HEK293 (cell line): ENCODE measurements at regions not wholly inside any gene's neighbourhood (a gene's known extent, or its start where the extent isn't known, plus 50 kb on each side); places are given as distances from the start of the nearest gene placed in this dataset.

ENCODE experiments used
- CTCF ChIP-seq: fragments of 450-650 bp; formaldehyde crosslinking; IDR thresholded peaks from 2 replicates; pipeline ENCODE4 v1.5.1; 2016; ENCODE audit warnings: missing biosample characterization, missing genetic modification characterization
- GLIS1 ChIP-seq: fragments of 450-650 bp; formaldehyde crosslinking; IDR thresholded peaks from 2 replicates; pipeline ENCODE4 v1.5.1; 2016; ENCODE audit warnings: missing biosample characterization, missing genetic modification characterization
- PRDM1 ChIP-seq: fragments of 450-650 bp; formaldehyde crosslinking; IDR thresholded peaks from 2 replicates; pipeline ENCODE4; 2016; ENCODE audit warnings: missing biosample characterization, missing genetic modification characterization
- PRDM4 ChIP-seq: fragments of 450-650 bp; formaldehyde crosslinking; IDR thresholded peaks from 2 replicates; pipeline ENCODE4 v1.5.1; 2017; ENCODE audit warnings: missing biosample characterization, missing genetic modification characterization
- TCF7L2 ChIP-seq: IDR thresholded peaks from 2 replicates; pipeline ENCODE4 v1.6.1; 2011; ENCODE audit warnings: low read depth, mild to moderate bottlenecking, inconsistent platforms, low read length, moderate library complexity, borderline replicate concordance
- ZNF221 ChIP-seq: fragments of 450-650 bp; formaldehyde crosslinking; IDR thresholded peaks from 2 replicates; pipeline ENCODE4 v1.5.1; 2017; ENCODE audit warnings: missing biosample characterization, missing genetic modification characterization, borderline replicate concordance
- ZNF324 ChIP-seq: fragments of 450-650 bp; formaldehyde crosslinking; IDR thresholded peaks from 2 replicates; pipeline ENCODE4 v1.5.1; 2016; ENCODE audit warnings: missing biosample characterization, missing genetic modification characterization
- ZNF530 ChIP-seq: fragments of 450-650 bp; formaldehyde crosslinking; IDR thresholded peaks from 2 replicates; pipeline ENCODE4 v1.5.1; 2016; ENCODE audit warnings: low read depth, missing biosample characterization, missing genetic modification characterization
- ZNF629 ChIP-seq: fragments of 450-650 bp; formaldehyde crosslinking; IDR thresholded peaks from 2 replicates; pipeline ENCODE4 v1.5.1; 2017; ENCODE audit warnings: missing biosample characterization, missing genetic modification characterization
- TF ChIP-seq, protein P1 (sequence below): fragments of 450-650 bp; formaldehyde crosslinking; IDR thresholded peaks from 2 replicates; pipeline ENCODE4 v1.5.1; 2016; ENCODE audit warnings: missing biosample characterization, missing genetic modification characterization
- TF ChIP-seq, protein P2 (sequence below): fragments of 450-650 bp; formaldehyde crosslinking; IDR thresholded peaks from 2 replicates; pipeline ENCODE4 v1.5.1; 2017; ENCODE audit warnings: missing biosample characterization, missing genetic modification characterization
- TF ChIP-seq, protein P3 (sequence below): fragments of 450-650 bp; formaldehyde crosslinking; conservative IDR thresholded peaks from 2 replicates; pipeline ENCODE4 v1.5.1; 2016; ENCODE audit warnings: low read depth, missing biosample characterization, missing genetic modification characterization

GRCh38 chr9:87786876-87787275 lies 61.0 kb downstream of the CTSL start:
- TF ChIP-seq PRDM1 (tag by site-specific recombination) (no peak), ZNF530 (tag by site-specific recombination) (no peak), CTCF (tag by site-specific recombination) (no peak), GLIS1 (tag by site-specific recombination) (no peak), ZNF324 (tag by site-specific recombination) (no peak), PRDM4 (tag by site-specific recombination) (no peak), TCF7L2 (no peak), ZNF221 (tag by site-specific recombination) (no peak), ZNF629 (tag by site-specific recombination) (no peak)
- TF ChIP-seq, protein P1, sequence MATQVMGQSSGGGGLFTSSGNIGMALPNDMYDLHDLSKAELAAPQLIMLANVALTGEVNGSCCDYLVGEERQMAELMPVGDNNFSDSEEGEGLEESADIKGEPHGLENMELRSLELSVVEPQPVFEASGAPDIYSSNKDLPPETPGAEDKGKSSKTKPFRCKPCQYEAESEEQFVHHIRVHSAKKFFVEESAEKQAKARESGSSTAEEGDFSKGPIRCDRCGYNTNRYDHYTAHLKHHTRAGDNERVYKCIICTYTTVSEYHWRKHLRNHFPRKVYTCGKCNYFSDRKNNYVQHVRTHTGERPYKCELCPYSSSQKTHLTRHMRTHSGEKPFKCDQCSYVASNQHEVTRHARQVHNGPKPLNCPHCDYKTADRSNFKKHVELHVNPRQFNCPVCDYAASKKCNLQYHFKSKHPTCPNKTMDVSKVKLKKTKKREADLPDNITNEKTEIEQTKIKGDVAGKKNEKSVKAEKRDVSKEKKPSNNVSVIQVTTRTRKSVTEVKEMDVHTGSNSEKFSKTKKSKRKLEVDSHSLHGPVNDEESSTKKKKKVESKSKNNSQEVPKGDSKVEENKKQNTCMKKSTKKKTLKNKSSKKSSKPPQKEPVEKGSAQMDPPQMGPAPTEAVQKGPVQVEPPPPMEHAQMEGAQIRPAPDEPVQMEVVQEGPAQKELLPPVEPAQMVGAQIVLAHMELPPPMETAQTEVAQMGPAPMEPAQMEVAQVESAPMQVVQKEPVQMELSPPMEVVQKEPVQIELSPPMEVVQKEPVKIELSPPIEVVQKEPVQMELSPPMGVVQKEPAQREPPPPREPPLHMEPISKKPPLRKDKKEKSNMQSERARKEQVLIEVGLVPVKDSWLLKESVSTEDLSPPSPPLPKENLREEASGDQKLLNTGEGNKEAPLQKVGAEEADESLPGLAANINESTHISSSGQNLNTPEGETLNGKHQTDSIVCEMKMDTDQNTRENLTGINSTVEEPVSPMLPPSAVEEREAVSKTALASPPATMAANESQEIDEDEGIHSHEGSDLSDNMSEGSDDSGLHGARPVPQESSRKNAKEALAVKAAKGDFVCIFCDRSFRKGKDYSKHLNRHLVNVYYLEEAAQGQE (tag by site-specific recombination): no peak
- TF ChIP-seq, protein P2, sequence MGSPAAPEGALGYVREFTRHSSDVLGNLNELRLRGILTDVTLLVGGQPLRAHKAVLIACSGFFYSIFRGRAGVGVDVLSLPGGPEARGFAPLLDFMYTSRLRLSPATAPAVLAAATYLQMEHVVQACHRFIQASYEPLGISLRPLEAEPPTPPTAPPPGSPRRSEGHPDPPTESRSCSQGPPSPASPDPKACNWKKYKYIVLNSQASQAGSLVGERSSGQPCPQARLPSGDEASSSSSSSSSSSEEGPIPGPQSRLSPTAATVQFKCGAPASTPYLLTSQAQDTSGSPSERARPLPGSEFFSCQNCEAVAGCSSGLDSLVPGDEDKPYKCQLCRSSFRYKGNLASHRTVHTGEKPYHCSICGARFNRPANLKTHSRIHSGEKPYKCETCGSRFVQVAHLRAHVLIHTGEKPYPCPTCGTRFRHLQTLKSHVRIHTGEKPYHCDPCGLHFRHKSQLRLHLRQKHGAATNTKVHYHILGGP (tag by site-specific recombination): no peak
- TF ChIP-seq, protein P3, sequence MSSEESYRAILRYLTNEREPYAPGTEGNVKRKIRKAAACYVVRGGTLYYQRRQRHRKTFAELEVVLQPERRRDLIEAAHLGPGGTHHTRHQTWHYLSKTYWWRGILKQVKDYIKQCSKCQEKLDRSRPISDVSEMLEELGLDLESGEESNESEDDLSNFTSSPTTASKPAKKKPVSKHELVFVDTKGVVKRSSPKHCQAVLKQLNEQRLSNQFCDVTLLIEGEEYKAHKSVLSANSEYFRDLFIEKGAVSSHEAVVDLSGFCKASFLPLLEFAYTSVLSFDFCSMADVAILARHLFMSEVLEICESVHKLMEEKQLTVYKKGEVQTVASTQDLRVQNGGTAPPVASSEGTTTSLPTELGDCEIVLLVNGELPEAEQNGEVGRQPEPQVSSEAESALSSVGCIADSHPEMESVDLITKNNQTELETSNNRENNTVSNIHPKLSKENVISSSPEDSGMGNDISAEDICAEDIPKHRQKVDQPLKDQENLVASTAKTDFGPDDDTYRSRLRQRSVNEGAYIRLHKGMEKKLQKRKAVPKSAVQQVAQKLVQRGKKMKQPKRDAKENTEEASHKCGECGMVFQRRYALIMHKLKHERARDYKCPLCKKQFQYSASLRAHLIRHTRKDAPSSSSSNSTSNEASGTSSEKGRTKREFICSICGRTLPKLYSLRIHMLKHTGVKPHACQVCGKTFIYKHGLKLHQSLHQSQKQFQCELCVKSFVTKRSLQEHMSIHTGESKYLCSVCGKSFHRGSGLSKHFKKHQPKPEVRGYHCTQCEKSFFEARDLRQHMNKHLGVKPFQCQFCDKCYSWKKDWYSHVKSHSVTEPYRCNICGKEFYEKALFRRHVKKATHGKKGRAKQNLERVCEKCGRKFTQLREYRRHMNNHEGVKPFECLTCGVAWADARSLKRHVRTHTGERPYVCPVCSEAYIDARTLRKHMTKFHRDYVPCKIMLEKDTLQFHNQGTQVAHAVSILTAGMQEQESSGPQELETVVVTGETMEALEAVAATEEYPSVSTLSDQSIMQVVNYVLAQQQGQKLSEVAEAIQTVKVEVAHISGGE (tag by site-specific recombination): no peak
